Activated naive CD4-positive, alpha-beta T cell treated with anti-CD3 and anti-CD28 coated beads, Interleukin-2, amount 50 U/mL, for 72 hours (primary cell): ENCODE measurements at regions not wholly inside any gene's neighbourhood (a gene's known extent, or its start where the extent isn't known, plus 50 kb on each side); places are given as distances from the start of the nearest gene placed in this dataset.
"Not testable (repeated sequence)": the region's sequence is repeated elsewhere in the genome, so short reads cannot be mapped to it uniquely, and the experiment has no call there.

Experiments used
- ATAC-seq, 2 donors: fragments of 150-1000 bp; cut with Tn5 transposase; 2 replicates each; pipeline ENCODE4 v1.10.0; 2021; ENCODE audit warnings: mild to moderate bottlenecking in 2 of 2, moderate library complexity in 2 of 2
- DNase-seq, 2 donors: peaks; one replicate each; pipeline ENCODE4 v3.0.0; 2021 to 2022; ENCODE audit warnings: low spot score in 2 of 2
- H3K27ac Mint-ChIP-seq, 2 donors: one replicate each; pipeline ENCODE4 v1.8.0; 2022; ENCODE audit warnings: mild to moderate bottlenecking in 2 of 2, mixed read lengths in 2 of 2
- H3K36me3 Mint-ChIP-seq, 2 donors: one replicate each; pipeline ENCODE4 v1.8.0; 2022; ENCODE audit warnings: mixed read lengths in 2 of 2
- H3K9me3 Mint-ChIP-seq, 2 donors: one replicate each; pipeline ENCODE4 v1.8.0; 2022; ENCODE audit warnings: mixed read lengths in 2 of 2

GRCh38 chrX:139191286-139191685, 339.3 kb upstream of the F9 start:
- ATAC-seq (no peak), DNase-seq (no peak)
- Mint-ChIP-seq H3K27ac (no peak overlapping the region), H3K9me3 (no peaks in the 10 kb centered on the region), H3K36me3 (no peaks in the 10 kb centered on the region)

GRCh38 chrX:139187738-139188137, 342.8 kb upstream of the F9 start:
- Mint-ChIP-seq H3K9me3 (no peaks in the 10 kb centered on the region), H3K36me3 (no peaks in the 10 kb centered on the region), H3K27ac (no peak overlapping the region)
- DNase-seq (no peak), ATAC-seq (no peak)

GRCh38 chrX:139186991-139187390, 343.5 kb upstream of the F9 start:
- ATAC-seq (no peak), DNase-seq (no peak)
- no peaks in the 10 kb centered on the region for H3K36me3 Mint-ChIP-seq
- no peak overlapping the region for H3K27ac Mint-ChIP-seq
- no peaks in the 10 kb centered on the region for H3K9me3 Mint-ChIP-seq

GRCh38 chrX:139179592-139179991, 350.9 kb upstream of the F9 start:
- ATAC-seq (no peak), DNase-seq (no peak)
- Mint-ChIP-seq H3K27ac (no peak overlapping the region), H3K9me3 (no peaks in the 10 kb centered on the region), H3K36me3 (no peaks in the 10 kb centered on the region)

GRCh38 chrX:139178980-139179379, 351.6 kb upstream of the F9 start:
- Mint-ChIP-seq H3K27ac (no peak overlapping the region), H3K9me3 (no peaks in the 10 kb centered on the region), H3K36me3 (no peaks in the 10 kb centered on the region)
- DNase-seq (no peak), ATAC-seq (no peak)

- no peaks in the 10 kb centered on the region for H3K9me3 Mint-ChIP-seq
- no peak for ATAC-seq
- H3K27ac Mint-ChIP-seq, result no peak overlapping the region
- no peaks in the 10 kb centered on the region for H3K36me3 Mint-ChIP-seq
- no peak for DNase-seq
Observed at GRCh38 chrX:139172731-139173130, 357.8 kb upstream of the F9 start.

- DNase-seq (no peak), ATAC-seq (no peak)
- no peaks in the 10 kb centered on the region for H3K9me3 Mint-ChIP-seq
- no peak overlapping the region for H3K27ac Mint-ChIP-seq
- H3K36me3 Mint-ChIP-seq, result no peaks in the 10 kb centered on the region
Observed at GRCh38 chrX:139170526-139171173, 359.9 kb upstream of the F9 start.

GRCh38 chrX:139167282-139167681, 363.3 kb upstream of the F9 start:
- H3K36me3 Mint-ChIP-seq, result no peaks in the 10 kb centered on the region
- no peak for DNase-seq
- no peaks in the 10 kb centered on the region for H3K9me3 Mint-ChIP-seq
- H3K27ac Mint-ChIP-seq, result no peak overlapping the region
- ATAC-seq, result no peak

GRCh38 chrX:139158256-139158655, 372.3 kb upstream of the F9 start:
- DNase-seq (no peak), ATAC-seq (no peak)
- Mint-ChIP-seq H3K27ac (no peak overlapping the region), H3K9me3 (peaks cover 8 to 24% of the 10 kb centered on the region in 2 donors), H3K36me3 (peaks cover 0 to 13% of the 10 kb centered on the region in 2 donors)

- DNase-seq (no peak), ATAC-seq (no peak)
- H3K9me3 Mint-ChIP-seq, result peaks cover 8 to 21% of the 10 kb centered on the region in 2 donors
- peaks cover 0 to 13% of the 10 kb centered on the region in 2 donors for H3K36me3 Mint-ChIP-seq
- H3K27ac Mint-ChIP-seq, result no peak overlapping the region
Observed at GRCh38 chrX:139156356-139156755, 374.2 kb upstream of the F9 start.

- not testable (repeated sequence) for H3K27ac Mint-ChIP-seq, H3K36me3 Mint-ChIP-seq, DNase-seq, ATAC-seq, H3K9me3 Mint-ChIP-seq
Observed at GRCh38 chrX:139146625-139147024, 383.9 kb upstream of the F9 start.

GRCh38 chrX:139141370-139141769, 389.2 kb upstream of the F9 start:
- no peaks in the 10 kb centered on the region for H3K36me3 Mint-ChIP-seq
- no peak for DNase-seq
- no peak for ATAC-seq
- H3K27ac Mint-ChIP-seq, result no peak overlapping the region
- H3K9me3 Mint-ChIP-seq, result no peaks in the 10 kb centered on the region

- Mint-ChIP-seq H3K27ac (no peak overlapping the region), H3K36me3 (no peaks in the 10 kb centered on the region), H3K9me3 (no peaks in the 10 kb centered on the region)
- ATAC-seq, result no peak
- no peak for DNase-seq
Observed at GRCh38 chrX:139134316-139134715, 396.2 kb upstream of the F9 start.

GRCh38 chrX:139126493-139126892, 404.0 kb upstream of the F9 start:
- Mint-ChIP-seq H3K36me3 (no peaks in the 10 kb centered on the region), H3K27ac (no peak overlapping the region), H3K9me3 (peaks cover 0 to 8% of the 10 kb centered on the region in 2 donors)
- peak in 1 of 2 donors; percentile 11 for DNase-seq
- ATAC-seq, result no peak

GRCh38 chrX:139125916-139126315, 404.6 kb upstream of the F9 start:
- DNase-seq, result no peak
- no peaks in the 10 kb centered on the region for H3K36me3 Mint-ChIP-seq
- no peak for ATAC-seq
- H3K27ac Mint-ChIP-seq, result no peak overlapping the region
- peaks cover 0 to 8% of the 10 kb centered on the region in 2 donors for H3K9me3 Mint-ChIP-seq

GRCh38 chrX:139121616-139122286, 408.8 kb upstream of the F9 start:
- ATAC-seq (no peak), DNase-seq (no peak)
- H3K27ac Mint-ChIP-seq, result no peak overlapping the region
- H3K9me3 Mint-ChIP-seq, result peaks cover 0 to 6% of the 10 kb centered on the region in 2 donors
- no peaks in the 10 kb centered on the region for H3K36me3 Mint-ChIP-seq

- H3K27ac Mint-ChIP-seq, result no peak overlapping the region
- ATAC-seq (no peak), DNase-seq (no peak)
- H3K9me3 Mint-ChIP-seq, result peaks cover 0 to 4% of the 10 kb centered on the region in 2 donors
- no peaks in the 10 kb centered on the region for H3K36me3 Mint-ChIP-seq
Observed at GRCh38 chrX:139120760-139121159, 409.2 kb upstream of the FGF13 start.

- Mint-ChIP-seq H3K27ac (no peak overlapping the region), H3K36me3 (no peaks in the 10 kb centered on the region), H3K9me3 (no peaks in the 10 kb centered on the region)
- DNase-seq, result no peak
- no peak for ATAC-seq
Observed at GRCh38 chrX:139113708-139114107, 402.2 kb upstream of the FGF13 start.
